SH-SY5Y (cell line): ENCODE measurements at regions not wholly inside any gene's neighbourhood (a gene's known extent, or its start where the extent isn't known, plus 50 kb on each side); places are given as distances from the start of the nearest gene placed in this dataset.

Experiments used
- GATA2 ChIP-seq: IDR thresholded peaks from 2 replicates; pipeline ENCODE4 v1.6.1; 2011; ENCODE audit warnings: mild to moderate bottlenecking, low read depth, low read length
- GATA3 ChIP-seq: IDR thresholded peaks from 2 replicates; pipeline ENCODE4 v1.6.1; 2011; ENCODE audit warnings: low read depth, mild to moderate bottlenecking, low read length, moderate library complexity

DNA sequence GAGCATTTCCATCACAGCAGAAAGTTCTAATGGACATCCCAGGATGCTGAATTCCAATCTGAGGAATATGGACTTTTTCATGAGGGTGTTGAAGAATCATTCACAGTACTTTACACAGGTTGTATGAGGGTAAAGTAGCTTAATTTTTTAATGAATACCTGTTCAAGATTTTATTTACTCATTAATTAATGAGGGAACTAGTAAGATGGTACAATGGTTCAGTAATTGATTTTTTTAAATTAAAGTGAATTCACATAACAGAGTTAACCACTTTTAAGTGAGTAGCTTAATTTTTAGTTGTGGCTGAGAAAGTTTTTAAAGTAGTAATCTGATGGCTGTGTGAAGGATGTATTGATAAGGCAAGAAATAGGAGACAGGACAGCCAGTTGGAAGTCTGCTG, 266.5 kb downstream of the GFRA1 start:
- TF ChIP-seq GATA2 (no peak), GATA3 (no peak)
